VCaP (cell line): ENCODE measurements at regions not wholly inside any gene's neighbourhood (a gene's known extent, or its start where the extent isn't known, plus 50 kb on each side); places are given as distances from the start of the nearest gene placed in this dataset.

Source experiments
- H3K27ac ChIP-seq: fragments of 450-650 bp; 2 replicates; pipeline ENCODE4 v1.5.1; 2017
- CTCF ChIP-seq: fragments of 450-650 bp; conservative IDR thresholded peaks from 2 replicates; pipeline ENCODE4 v1.5.1; 2017; ENCODE audit warnings: mild to moderate bottlenecking, moderate library complexity

DNA sequence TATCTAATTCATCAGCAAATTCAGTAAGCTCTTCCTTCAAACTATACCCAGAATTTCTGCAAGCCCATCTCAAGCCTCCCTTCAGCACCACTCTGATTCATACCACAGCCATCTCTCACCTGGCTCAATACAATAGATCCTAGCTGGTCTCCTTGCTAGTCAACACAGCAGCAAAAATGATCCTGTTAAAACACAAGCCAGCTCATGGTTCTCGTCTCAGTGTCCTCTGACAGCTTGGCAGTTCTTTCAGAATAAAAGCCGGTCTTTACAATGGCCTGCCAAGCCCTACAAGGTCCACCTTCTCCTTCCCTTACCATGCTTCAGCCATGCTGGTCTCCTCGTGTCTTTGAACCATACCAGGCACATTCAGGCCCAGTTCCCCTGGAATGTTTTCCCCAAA lies 296.9 kb upstream of the RND3 start:
- no peak for TF ChIP-seq CTCF

DNA sequence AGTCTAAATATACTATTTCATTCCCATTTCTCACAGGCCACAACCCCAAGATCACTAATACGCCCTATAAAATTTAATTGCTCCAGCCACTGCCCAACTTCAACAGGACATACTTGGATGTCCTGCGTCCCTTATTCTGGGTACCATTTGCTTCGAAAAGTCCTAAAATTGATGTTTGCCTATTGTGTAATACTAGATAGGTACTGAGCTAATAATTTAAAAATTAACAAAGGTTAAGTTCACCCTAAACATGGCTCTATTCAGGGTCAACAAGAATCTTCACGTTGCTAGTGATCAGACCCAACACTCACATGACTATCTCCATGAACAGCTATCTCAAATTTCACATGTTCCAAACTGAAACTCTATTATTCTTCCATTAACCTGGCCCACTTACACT lies 296.4 kb upstream of the RND3 start:
- no peak for TF ChIP-seq CTCF
- no peak overlapping the region for H3K27ac ChIP-seq

More for the DNA sequence above, 296.9 kb upstream of the RND3 start:
- no peak overlapping the region for H3K27ac ChIP-seq

DNA sequence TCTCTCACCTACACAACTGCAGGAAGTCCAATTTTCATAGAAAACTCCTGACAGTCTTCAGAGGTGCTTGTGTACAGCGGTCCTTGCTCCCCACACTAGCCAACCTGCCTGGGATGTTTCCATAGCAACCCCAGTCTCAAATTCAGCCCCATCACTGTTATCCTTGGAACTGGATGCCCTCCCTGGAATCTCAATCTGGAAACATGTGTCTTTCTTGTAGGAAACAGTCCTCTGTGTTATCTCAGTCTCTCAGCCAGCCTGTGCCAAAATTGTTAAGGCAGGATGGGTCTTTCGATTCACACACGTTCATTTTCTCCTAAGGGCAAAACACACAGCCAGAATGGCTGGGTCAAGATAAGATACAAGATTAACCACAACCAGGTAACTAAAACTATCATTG lies 295.5 kb upstream of the RND3 start:
- TF ChIP-seq CTCF = no peak
- no peak overlapping the region for H3K27ac ChIP-seq

- TF ChIP-seq CTCF = no peak
- H3K27ac ChIP-seq = no peak overlapping the region
Measured at GRCh38 chr2:150782613-150783012, 295.1 kb upstream of the RND3 start.

GRCh38 chr2:150781142-150781541 lies 293.7 kb upstream of the RND3 start:
- no peak for TF ChIP-seq CTCF
- no peak overlapping the region for H3K27ac ChIP-seq

DNA sequence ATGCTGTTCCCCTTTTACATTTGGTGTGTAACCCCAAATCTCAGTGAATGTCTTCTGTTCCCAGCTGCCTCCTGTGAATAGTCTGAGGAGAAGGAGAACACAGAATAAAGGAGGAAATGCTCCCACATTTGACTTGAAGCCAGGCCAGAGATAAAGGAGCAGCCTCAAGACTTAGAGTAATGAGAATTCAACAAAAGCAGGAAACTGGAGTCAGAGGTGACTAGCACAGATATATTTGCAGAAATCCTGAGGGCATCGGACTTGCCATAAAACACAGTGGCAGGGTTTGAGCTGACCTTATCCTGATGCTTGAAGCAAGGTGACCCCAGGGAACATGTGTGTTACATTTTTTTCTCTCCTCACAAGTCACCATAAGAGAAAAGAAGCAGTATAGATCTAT lies 291.4 kb upstream of the RND3 start:
- H3K27ac ChIP-seq = no peak overlapping the region
- no peak for TF ChIP-seq CTCF

GRCh38 chr2:150769421-150769820 lies 282.0 kb upstream of the RND3 start:
- TF ChIP-seq CTCF = no peak
- no peak overlapping the region for H3K27ac ChIP-seq
